ENCODE measurements at regions not wholly inside any gene's neighbourhood (a gene's known extent, or its start where the extent isn't known, plus 50 kb on each side); places are given as distances from the start of the nearest gene placed in this dataset.

- in situ Hi-C loops (cut with MboI; ENCODE audit: low sequenced_read_pairs, unreplicated experiment): no loop called here
- DNase-seq (ENCODE audit: low spot score): no peak
- TF ChIP-seq CTCF (IDR thresholded peaks at IDR 0.05; ENCODE audit: borderline replicate concordance, control extremely low read depth, extremely low read depth, insufficient read depth, missing control alignments): no peak
Observed at GRCh38 chr7:19853261-19853832, 79.9 kb upstream of the TMEM196 start.

GRCh38 chr7:19852192-19852591 lies 78.8 kb upstream of the TMEM196 start:
- in situ Hi-C loops (cut with MboI; ENCODE audit: low sequenced_read_pairs, unreplicated experiment): no loop called here
- DNase-seq (ENCODE audit: low spot score): no peak
- no peak for TF ChIP-seq CTCF (IDR thresholded peaks at IDR 0.05; ENCODE audit: borderline replicate concordance, control extremely low read depth, extremely low read depth, insufficient read depth, missing control alignments)

GRCh38 chr7:19851504-19851903 lies 78.1 kb upstream of the TMEM196 start:
- no peak for DNase-seq (ENCODE audit: low spot score)
- TF ChIP-seq CTCF (IDR thresholded peaks at IDR 0.05; ENCODE audit: borderline replicate concordance, control extremely low read depth, extremely low read depth, insufficient read depth, missing control alignments): no peak
- in situ Hi-C loops (cut with MboI; ENCODE audit: low sequenced_read_pairs, unreplicated experiment): no loop called here

- TF ChIP-seq CTCF (IDR thresholded peaks at IDR 0.05; ENCODE audit: borderline replicate concordance, control extremely low read depth, extremely low read depth, insufficient read depth, missing control alignments): no peak
- DNase-seq (ENCODE audit: low spot score): no peak
- in situ Hi-C loops (cut with MboI; ENCODE audit: low sequenced_read_pairs, unreplicated experiment): no loop called here
Observed at GRCh38 chr7:19834566-19834965, 61.1 kb upstream of the TMEM196 start.

GRCh38 chr7:19830604-19831003 lies 57.2 kb upstream of the TMEM196 start:
- no peak for DNase-seq (ENCODE audit: low spot score)
- in situ Hi-C loops (cut with MboI; ENCODE audit: low sequenced_read_pairs, unreplicated experiment): no loop called here
- TF ChIP-seq CTCF (IDR thresholded peaks at IDR 0.05; ENCODE audit: borderline replicate concordance, control extremely low read depth, extremely low read depth, insufficient read depth, missing control alignments): no peak
